ENCODE measurements at regions not wholly inside any gene's neighbourhood (a gene's known extent, or its start where the extent isn't known, plus 50 kb on each side); places are given as distances from the start of the nearest gene placed in this dataset.

DNA sequence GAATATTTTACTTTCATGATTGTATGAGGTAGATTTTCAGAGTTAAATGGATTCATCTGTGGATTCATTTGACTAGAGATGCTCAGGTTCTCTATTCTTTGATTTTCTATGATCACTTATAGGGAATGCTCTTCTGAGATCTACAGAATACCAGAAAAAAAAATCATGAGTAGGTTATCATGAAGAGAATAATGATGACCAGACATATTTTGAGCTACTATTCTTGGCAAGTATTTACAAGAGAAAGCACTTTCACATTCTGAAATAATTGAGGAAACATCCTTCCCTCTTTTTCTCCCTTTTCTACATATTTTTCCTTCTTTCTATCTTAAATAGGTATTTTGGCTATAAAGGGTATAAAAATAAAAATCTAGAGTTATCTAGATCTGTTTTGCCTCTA is 543.0 kb upstream of the TUSC1 start:
- TF ChIP-seq BACH2 (CRISPR knock-in tag; IDR thresholded peaks at IDR 0.05; ENCODE audit: borderline replicate concordance) (no peak), ZNF70 (CRISPR knock-in tag; IDR thresholded peaks at IDR 0.05) (no peak), ZFP3 (CRISPR knock-in tag; IDR thresholded peaks at IDR 0.05) (no peak), ZNF565 (CRISPR knock-in tag; conservative IDR thresholded peaks at IDR 0.05; ENCODE audit: low read depth) (no peak), RARB (CRISPR knock-in tag; IDR thresholded peaks at IDR 0.05) (no peak), PPARA (CRISPR knock-in tag; IDR thresholded peaks at IDR 0.05; ENCODE audit: borderline replicate concordance) (no peak), CSDC2 (CRISPR knock-in tag; IDR thresholded peaks at IDR 0.05) (no peak), SNAI2 (CRISPR knock-in tag; IDR thresholded peaks at IDR 0.05) (no peak), ZNF8 (CRISPR knock-in tag; IDR thresholded peaks at IDR 0.05) (no peak), GLIS3 (CRISPR knock-in tag; IDR thresholded peaks at IDR 0.05) (no peak)
- TF ChIP-seq, protein P1, sequence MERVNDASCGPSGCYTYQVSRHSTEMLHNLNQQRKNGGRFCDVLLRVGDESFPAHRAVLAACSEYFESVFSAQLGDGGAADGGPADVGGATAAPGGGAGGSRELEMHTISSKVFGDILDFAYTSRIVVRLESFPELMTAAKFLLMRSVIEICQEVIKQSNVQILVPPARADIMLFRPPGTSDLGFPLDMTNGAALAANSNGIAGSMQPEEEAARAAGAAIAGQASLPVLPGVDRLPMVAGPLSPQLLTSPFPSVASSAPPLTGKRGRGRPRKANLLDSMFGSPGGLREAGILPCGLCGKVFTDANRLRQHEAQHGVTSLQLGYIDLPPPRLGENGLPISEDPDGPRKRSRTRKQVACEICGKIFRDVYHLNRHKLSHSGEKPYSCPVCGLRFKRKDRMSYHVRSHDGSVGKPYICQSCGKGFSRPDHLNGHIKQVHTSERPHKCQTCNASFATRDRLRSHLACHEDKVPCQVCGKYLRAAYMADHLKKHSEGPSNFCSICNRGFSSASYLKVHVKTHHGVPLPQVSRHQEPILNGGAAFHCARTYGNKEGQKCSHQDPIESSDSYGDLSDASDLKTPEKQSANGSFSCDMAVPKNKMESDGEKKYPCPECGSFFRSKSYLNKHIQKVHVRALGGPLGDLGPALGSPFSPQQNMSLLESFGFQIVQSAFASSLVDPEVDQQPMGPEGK (CRISPR knock-in tag; IDR thresholded peaks at IDR 0.05; ENCODE audit: borderline replicate concordance): no peak
- TF ChIP-seq, protein P2, sequence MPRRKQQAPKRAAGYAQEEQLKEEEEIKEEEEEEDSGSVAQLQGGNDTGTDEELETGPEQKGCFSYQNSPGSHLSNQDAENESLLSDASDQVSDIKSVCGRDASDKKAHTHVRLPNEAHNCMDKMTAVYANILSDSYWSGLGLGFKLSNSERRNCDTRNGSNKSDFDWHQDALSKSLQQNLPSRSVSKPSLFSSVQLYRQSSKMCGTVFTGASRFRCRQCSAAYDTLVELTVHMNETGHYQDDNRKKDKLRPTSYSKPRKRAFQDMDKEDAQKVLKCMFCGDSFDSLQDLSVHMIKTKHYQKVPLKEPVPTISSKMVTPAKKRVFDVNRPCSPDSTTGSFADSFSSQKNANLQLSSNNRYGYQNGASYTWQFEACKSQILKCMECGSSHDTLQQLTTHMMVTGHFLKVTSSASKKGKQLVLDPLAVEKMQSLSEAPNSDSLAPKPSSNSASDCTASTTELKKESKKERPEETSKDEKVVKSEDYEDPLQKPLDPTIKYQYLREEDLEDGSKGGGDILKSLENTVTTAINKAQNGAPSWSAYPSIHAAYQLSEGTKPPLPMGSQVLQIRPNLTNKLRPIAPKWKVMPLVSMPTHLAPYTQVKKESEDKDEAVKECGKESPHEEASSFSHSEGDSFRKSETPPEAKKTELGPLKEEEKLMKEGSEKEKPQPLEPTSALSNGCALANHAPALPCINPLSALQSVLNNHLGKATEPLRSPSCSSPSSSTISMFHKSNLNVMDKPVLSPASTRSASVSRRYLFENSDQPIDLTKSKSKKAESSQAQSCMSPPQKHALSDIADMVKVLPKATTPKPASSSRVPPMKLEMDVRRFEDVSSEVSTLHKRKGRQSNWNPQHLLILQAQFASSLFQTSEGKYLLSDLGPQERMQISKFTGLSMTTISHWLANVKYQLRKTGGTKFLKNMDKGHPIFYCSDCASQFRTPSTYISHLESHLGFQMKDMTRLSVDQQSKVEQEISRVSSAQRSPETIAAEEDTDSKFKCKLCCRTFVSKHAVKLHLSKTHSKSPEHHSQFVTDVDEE (CRISPR knock-in tag; IDR thresholded peaks at IDR 0.05): no peak
- TF ChIP-seq, protein P3, sequence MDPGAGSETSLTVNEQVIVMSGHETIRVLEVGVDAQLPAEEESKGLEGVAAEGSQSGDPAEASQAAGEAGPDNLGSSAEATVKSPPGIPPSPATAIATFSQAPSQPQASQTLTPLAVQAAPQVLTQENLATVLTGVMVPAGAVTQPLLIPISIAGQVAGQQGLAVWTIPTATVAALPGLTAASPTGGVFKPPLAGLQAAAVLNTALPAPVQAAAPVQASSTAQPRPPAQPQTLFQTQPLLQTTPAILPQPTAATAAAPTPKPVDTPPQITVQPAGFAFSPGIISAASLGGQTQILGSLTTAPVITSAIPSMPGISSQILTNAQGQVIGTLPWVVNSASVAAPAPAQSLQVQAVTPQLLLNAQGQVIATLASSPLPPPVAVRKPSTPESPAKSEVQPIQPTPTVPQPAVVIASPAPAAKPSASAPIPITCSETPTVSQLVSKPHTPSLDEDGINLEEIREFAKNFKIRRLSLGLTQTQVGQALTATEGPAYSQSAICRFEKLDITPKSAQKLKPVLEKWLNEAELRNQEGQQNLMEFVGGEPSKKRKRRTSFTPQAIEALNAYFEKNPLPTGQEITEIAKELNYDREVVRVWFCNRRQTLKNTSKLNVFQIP (CRISPR knock-in tag; IDR thresholded peaks at IDR 0.05; ENCODE audit: borderline replicate concordance, low read depth): no peak
- ATAC-seq: no peak

DNA sequence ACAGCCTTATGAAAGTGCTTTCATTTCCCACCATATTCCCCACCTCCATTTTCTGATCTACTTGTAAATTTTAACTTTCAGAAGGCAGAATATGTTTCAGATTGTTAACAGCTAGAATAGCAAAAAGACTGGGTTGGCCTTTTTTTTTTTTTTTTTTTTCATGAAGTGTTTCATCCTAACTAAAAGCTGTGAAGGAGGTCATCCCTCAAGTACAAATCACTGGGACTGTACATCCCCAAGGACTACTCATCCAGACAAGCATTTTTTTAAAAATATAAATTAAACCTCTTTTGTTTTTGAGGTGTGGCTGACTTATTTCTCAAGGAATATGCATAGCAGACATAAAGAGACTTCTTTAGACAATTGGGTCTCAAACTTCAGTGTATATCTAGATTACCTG is 542.1 kb upstream of the TUSC1 start:
- no peak for ATAC-seq
- TF ChIP-seq PPARA (CRISPR knock-in tag; IDR thresholded peaks at IDR 0.05; ENCODE audit: borderline replicate concordance) (no peak), ARNTL (CRISPR knock-in tag; IDR thresholded peaks at IDR 0.05; ENCODE audit: borderline replicate concordance, low read depth) (no peak), BACH2 (CRISPR knock-in tag; IDR thresholded peaks at IDR 0.05; ENCODE audit: borderline replicate concordance) (no peak), GLIS3 (CRISPR knock-in tag; IDR thresholded peaks at IDR 0.05) (no peak), ZFP3 (CRISPR knock-in tag; IDR thresholded peaks at IDR 0.05) (no peak), RARB (CRISPR knock-in tag; IDR thresholded peaks at IDR 0.05) (no peak), CSDC2 (CRISPR knock-in tag; IDR thresholded peaks at IDR 0.05) (no peak), ISL1 (CRISPR knock-in tag; IDR thresholded peaks at IDR 0.05) (no peak), ESRRG (CRISPR knock-in tag; IDR thresholded peaks at IDR 0.05) (no peak), ZNF8 (CRISPR knock-in tag; IDR thresholded peaks at IDR 0.05) (no peak)
- TF ChIP-seq, protein P2 (CRISPR knock-in tag; IDR thresholded peaks at IDR 0.05): no peak

DNA sequence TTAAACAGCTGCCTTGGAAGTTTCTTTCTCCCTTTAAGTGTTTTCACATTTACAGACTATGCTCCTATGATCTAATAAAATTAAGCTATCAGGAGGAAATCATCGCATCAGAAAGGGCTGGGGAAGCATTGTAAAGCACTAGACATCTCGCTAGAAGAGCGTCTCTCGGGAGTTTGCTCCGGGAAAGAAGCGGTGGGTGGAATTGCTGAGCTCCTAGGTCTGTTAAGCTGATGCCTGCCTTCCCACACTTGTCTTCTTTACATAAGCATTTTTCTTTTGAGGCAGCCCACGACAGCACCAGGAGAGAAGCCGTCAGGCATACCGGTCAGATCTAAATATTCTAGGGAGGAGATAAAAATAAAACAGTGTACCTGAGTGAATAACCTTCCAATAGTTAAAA is 541.7 kb upstream of the TUSC1 start:
- TF ChIP-seq BACH2 (CRISPR knock-in tag; IDR thresholded peaks at IDR 0.05; ENCODE audit: borderline replicate concordance) (no peak), GLIS3 (CRISPR knock-in tag; IDR thresholded peaks at IDR 0.05) (no peak), SNAI2 (CRISPR knock-in tag; IDR thresholded peaks at IDR 0.05) (no peak), ZFP3 (CRISPR knock-in tag; IDR thresholded peaks at IDR 0.05) (no peak), OSR1 (CRISPR knock-in tag; IDR thresholded peaks at IDR 0.05) (no peak)
- TF ChIP-seq, protein P4, sequence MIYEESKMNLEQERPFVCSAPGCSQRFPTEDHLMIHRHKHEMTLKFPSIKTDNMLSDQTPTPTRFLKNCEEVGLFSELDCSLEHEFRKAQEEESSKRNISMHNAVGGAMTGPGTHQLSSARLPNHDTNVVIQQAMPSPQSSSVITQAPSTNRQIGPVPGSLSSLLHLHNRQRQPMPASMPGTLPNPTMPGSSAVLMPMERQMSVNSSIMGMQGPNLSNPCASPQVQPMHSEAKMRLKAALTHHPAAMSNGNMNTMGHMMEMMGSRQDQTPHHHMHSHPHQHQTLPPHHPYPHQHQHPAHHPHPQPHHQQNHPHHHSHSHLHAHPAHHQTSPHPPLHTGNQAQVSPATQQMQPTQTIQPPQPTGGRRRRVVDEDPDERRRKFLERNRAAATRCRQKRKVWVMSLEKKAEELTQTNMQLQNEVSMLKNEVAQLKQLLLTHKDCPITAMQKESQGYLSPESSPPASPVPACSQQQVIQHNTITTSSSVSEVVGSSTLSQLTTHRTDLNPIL (CRISPR knock-in tag; IDR thresholded peaks at IDR 0.05; ENCODE audit: low read depth): no peak
- ATAC-seq: no peak

Measured in SK-N-SH treated with all-trans-retinoic acid at 6 μM for 48 hours (cell line).